ENCODE measurements at regions not wholly inside any gene's neighbourhood (a gene's known extent, or its start where the extent isn't known, plus 50 kb on each side); places are given as distances from the start of the nearest gene placed in this dataset.

GRCh38 chr2:145086910-145087309 is 567.0 kb upstream of the ZEB2 start:
- TF ChIP-seq PATZ1 (CRISPR knock-in tag; IDR thresholded peaks at IDR 0.05; ENCODE audit: borderline replicate concordance) (no peak), ZNF70 (CRISPR knock-in tag; IDR thresholded peaks at IDR 0.05) (no peak), ZNF565 (CRISPR knock-in tag; conservative IDR thresholded peaks at IDR 0.05; ENCODE audit: low read depth) (no peak), ISL1 (CRISPR knock-in tag; IDR thresholded peaks at IDR 0.05) (no peak), ZC3H10 (CRISPR knock-in tag; IDR thresholded peaks at IDR 0.05) (no peak), ARNTL (CRISPR knock-in tag; IDR thresholded peaks at IDR 0.05; ENCODE audit: borderline replicate concordance, low read depth) (no peak), ZFP30 (CRISPR knock-in tag; IDR thresholded peaks at IDR 0.05) (no peak), ESRRG (CRISPR knock-in tag; IDR thresholded peaks at IDR 0.05) (no peak), TCF4 (CRISPR knock-in tag; IDR thresholded peaks at IDR 0.05; ENCODE audit: borderline replicate concordance) (no peak), CREB5 (CRISPR knock-in tag; IDR thresholded peaks at IDR 0.05; ENCODE audit: low read depth) (no peak), RARB (CRISPR knock-in tag; IDR thresholded peaks at IDR 0.05) (no peak), OSR1 (CRISPR knock-in tag; IDR thresholded peaks at IDR 0.05) (no peak), PPARA (CRISPR knock-in tag; IDR thresholded peaks at IDR 0.05; ENCODE audit: borderline replicate concordance) (no peak)
